DMS114 treated with DMSO at 0.1 percent for 48 hours (cell line): ENCODE measurements at regions not wholly inside any gene's neighbourhood (a gene's known extent, or its start where the extent isn't known, plus 50 kb on each side); places are given as distances from the start of the nearest gene placed in this dataset.

Experiments
- DNase-seq: peaks from one replicate; lab custom pipeline; 2025; ENCODE audit not compliant: unreplicated experiment; lab: John Stamatoyannopoulos, UW

DNA sequence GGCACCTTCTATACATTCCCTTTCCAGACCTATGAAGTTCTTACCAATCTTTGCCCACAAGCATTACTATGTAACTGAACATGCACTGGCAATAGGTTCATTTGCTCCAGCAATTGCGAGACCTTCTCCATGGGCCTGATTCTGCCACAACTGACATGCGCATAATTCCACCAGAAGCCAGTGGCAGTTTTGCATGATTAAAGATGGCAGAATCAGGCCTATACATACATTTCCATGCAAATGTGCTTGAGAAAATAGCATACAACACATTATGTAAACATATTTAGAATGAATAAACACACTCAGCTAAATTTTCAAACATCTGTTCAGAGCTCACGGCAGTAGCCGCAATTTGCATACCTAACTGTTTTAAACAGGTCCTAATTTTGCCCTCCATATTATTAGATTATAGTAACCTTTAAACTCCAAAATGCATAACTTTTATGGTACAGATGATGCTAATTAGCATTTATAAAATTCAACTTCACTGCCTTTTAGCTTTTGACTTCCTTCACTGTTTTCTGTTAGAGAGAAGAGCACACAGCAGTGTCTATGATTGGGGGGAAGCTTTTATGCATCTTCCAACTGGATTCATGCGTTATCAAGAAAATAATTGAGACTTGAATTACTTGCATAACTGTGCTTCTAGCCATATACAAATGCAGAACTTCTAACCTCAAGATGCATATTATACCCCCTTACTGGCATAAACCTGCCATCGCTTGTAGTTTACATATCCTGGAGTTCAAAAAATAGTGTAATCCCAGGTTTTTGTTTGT is 155.3 kb upstream of the CDH19 start:
- DNase-seq = no peak

DNA sequence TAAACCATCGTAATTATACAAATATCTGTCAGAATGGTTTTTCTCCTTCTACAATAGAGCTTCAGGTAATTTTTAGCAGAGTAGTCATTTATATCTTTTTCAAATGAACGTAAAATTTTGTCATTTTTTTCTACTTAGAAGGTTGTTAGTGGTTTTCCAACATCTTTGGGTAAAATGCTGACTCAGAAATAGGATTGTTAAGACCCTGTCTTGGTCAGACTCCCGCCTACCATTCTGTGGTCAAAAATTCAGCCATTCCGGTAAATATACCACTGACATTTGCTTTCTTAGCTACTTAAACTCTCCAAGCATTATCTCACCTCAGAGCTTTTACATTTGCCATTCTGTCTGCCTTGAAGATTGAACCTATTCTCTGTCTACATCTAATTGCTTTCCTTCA is 154.1 kb upstream of the CDH19 start:
- DNase-seq = no peak

DNA sequence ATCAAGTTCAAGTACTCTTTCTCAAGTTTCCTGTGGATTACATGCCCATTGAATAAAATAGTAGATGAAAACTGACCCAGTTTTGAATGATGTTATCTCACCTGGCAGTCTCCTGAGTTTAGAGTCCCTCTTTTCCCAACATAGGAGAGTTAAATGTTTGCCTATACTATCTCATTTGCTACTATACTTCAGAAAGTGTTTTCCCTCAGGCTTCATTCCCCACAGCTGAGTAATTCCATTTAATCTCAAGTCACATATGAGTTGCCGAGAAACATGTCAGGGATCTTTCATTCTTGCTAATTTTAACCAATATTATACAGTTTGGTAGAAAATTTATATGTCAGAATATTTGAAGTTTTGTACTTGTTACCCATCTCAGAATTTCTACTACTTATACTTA is 150.4 kb upstream of the CDH19 start:
- DNase-seq = no peak

DNA sequence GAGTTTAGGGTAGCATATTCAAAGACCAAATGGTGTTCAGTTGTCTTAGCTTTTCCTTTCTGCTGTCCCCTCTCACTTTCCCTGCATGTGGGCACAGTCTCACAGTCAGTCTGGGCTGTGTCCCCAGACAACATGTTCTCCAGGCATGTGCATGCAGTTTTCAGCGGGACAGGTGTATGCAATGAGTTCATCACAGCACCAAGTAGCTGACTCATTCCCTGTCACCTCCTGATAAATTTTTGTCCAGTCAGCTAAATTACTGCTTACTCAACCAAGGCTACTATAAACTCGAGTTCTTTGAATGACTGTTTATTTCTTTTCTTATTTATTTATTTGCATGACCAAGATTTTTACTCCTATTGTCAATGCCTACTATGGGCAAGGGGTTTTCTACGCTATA is 148.8 kb upstream of the CDH19 start:
- no peak for DNase-seq

DNA sequence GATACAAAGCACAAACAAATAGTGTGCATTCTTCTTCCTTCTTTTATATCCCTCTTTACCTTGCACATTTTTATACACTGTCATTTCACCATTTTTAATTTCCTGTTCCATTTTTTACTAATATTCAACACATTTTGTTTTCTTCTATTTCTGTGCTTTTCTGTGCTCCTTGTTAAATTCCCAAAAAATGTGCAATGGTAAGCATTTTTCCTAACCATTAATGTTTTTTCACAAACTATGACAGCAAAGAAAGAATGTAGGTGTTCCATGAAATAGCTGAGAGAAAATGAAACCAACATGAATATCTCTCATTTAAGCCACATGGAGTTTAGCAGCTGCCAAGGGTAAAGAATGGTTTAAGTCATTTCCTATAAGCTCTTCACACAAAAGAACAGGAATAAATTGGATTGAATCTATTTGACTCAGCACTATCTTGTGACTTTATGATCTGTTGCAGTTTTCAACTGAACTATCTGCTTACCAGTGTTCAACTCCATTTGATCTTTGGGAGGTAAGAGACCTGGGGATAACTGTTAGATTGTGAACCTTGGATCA is 145.7 kb upstream of the CDH19 start:
- DNase-seq = no peak

DNA sequence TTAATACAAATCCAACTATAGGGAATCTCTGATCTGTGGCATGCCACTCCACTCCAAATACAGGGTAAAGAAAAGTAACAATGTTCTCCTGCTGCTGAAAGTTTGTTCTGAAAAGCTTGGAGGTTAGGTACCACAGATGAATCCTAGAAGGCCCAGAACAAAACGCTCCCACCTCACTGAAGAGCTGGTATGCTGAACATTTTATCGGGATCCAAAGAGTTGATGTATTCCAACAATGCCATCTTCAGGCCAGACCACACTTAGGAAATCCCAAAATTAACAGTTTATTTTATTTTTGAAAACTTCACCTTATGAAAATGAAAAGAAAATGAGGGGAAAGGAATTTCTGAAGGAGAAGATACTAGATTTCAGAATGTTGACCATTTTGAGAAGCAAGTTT is 145.1 kb upstream of the CDH19 start:
- no peak for DNase-seq

DNA sequence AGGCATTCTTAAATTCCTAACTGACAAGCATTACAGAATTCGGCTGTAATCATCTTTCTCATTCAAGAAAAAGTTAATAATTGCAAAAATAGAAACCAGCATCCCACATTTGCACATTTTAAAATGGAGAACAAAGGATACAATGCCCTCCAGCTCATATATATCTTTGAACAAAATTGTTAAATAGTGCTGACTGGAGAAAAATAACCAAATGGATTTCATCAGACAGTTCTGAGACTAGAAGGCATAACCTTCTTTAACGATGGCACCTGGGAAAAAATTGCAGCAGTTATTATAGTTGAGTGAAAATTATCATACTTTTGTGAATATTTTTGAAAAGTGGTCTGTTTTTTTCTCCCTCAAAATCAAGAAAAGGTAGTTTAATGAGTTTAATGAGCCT is 138.9 kb upstream of the CDH19 start:
- no peak for DNase-seq

DNA sequence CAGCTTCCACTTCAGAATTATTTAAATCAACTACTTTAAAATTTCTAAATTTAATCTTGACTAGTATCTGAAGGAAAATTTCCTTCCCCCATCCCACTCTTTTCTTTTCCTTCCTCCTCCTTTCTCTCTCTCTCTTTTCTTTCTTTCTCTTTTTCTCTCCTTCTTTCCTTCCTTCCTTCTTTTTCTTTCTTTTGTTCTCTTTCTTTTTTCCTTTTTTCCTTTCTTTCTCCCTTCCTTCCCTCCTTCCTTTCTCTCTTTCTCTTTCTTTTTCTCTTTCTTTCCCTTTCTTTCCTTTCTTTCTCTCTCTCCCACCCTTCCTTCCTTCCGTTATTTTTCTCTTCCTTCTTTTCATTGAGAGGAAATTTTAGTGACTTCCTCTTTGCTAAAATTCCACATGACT is 132.0 kb upstream of the CDH19 start:
- no peak for DNase-seq

DNA sequence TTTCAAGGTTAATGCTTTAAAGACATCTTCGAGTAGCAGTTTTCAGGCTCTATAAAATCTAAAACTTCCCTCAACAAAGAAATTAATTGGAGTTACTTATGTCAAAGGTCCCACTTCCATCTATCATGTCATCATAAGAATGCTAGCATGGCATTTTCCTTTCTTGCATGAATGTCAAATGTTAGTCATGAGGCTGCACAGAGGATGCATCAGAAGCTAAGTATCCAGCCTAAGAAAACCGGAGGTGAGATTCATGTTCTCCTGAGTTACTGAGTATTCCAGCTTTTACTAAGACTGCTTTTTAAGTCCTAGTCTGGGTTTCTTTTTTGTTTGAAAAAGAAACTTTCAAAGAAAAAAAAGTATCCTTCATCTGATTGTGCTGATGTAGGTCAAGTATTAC is 130.6 kb upstream of the CDH19 start:
- no peak for DNase-seq

DNA sequence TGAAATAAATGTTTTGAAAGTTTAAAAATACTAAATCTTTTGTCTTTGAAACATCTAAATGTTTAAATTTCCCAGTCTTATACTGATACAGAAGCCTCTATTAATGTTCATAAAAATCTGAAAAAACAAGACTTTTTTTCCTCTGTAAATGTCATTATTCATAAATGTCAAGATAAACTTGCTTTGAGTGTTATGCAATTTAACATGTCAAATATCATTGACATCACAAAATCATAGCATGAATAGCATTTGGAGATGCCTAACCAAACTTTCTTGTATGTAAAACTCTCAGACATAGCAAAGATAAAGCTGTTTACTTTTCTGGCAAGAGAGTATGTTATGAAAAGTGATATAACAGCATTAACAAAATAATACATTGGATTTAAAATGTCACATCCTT is 128.0 kb upstream of the CDH19 start:
- DNase-seq = no peak

DNA sequence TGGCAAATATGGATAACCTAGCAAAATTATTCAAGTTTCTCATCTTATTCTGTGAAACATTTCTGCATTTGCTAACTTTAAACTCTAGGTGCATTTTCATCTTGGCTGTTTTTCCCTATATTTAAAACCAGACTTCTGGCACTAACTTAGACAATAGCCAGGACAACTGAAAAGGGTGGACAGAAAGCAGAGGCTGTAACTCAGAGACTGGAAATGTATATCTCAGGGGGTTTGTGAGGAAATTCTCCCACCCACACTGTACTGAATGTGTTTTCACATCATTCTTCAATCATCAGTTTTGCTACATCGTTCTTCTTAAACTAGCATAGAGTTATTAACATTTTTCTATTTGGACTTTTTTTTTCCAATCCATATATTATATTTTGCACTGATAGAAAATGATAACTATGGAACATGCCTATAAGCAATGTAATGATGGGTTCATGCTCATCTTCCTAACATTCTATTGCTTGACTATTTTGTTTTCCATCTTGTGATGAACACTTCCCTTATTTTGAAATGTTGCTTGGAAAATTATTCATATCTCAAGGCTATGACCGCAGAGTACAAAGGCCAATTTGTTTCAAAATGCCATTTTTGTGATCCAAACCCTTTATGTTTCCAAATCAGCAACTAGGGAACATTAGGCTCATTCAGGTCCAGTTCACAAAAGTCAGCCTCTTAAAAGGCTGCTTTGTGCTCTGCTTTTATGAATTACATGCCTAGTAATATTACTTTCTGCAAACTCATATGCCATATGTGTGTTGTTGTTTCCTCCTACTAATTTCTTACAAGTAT is 125.8 kb upstream of the CDH19 start:
- DNase-seq = no peak

DNA sequence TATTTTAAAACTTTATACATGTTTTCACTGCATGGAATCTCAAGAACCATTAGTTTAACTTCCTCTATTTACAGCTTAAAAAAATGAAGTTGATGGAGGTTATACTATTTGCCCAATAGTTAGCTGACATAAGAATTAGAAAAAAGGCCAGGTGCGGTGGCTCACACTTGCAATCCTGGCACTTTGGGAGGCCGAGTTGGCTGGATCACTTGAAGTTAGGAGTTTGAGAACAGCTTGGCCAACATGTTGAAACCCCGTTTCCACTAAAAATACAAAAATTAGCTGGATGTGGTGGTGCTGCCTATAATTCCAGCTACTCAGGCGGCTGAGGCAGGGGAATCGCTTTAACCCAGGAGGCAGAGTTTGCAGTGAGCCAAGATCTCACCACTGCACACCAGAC is 125.1 kb upstream of the CDH19 start:
- no peak for DNase-seq

DNA sequence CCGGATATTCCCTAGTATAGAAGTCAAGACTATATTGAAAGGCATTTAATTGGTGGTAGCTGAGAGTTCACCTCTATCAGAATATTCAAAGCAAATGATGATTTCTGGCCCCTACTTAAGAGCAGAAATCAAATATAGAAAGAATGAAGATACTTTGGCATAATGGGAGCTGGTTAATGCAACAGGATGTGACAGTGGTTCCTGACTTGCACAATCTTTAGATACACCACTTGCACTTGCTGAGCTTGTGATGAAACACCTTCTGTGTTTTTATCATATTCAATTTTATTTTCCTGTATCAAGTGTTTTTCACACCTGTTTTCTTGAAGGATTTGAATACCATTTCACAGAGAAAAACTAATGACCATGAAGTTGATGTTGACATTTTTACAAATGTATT is 124.1 kb upstream of the CDH19 start:
- DNase-seq = no peak

DNA sequence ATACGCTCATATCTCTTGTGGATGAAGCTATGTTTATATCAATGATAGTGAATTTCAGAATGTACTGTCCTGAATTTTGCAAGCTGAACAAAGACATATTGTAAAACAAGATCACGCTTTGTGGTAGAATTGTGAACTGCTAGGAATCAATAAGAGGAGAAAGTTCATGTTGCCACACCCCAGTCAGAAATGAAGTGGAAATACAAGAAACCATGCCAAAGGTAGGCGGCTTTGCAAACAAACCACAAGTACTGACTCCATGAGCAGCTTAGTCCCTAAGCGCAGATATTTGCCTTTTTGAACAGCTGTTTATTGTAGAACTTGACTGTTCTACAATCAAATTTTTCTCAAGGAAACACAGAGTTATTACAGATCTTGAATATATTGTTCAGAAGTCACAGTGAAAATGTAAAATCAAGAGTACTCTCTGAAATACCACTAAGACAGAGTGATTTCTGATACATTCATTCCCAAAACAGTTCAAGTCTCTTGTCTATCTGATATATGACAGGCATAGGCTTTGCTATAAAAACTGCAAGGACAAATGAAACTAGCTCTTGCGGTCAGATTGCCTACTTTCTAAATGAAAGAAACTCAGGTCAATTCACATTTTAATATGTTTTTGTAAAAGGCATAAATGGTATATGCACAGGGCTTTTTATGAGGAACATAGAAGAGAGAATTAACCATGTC is 120.9 kb upstream of the CDH19 start:
- no peak for DNase-seq

DNA sequence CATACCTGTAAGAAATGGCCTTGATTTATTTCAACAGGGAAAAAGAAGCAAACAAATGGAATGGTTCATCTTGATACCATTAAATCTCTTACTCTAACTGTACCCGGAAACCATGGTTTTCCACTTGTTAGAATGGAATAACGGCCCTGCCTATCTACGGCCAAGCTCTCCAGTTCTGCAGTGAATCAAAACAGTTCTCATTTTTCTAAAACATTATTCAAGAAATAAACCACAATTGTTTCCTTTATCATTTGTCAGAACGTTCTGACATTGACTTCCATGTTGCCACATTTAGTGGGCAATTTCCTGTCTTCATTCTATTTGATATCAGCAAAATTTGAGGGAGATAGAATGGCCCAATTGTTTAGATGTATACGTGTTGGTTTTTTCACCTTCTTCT is 118.8 kb upstream of the CDH19 start:
- DNase-seq = no peak

DNA sequence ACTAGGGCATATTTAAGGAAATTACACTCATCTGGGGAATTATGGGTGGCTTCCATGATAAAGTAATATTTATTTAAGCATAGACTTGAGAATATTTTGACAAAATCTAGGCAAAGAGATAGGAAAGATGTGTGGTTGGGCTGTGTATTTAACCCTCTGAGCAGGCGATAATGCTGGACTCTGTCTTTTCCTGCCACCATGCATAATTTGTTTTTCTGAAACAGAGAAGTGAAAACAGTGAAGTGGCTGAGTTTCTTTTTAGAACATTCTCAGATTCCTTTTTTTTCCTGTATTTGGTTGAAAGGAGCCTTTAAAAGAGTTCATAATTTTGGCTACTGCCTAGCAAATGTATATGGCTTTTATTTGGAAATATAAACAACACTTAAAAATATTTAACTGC is 104.8 kb upstream of the CDH19 start:
- no peak for DNase-seq

DNA sequence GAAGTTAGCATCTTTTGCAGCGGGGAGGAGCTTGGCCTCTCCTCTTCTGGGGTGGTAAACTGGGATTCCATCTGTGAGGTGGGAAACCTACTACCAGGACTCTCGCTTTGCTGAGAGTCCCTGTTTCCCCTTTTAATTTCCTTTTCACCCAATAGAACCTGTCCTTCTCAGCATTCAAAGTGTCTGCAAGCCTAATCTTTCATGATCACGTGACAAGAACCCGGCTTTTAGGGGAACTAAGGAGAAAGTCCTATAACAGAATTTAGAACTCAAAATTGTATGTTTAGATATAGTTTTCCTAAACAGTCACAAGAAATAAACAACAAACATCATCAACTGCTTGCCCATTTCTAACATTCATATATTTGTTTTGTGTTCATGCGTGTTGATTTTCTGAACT is 103.6 kb upstream of the CDH19 start:
- no peak for DNase-seq

DNA sequence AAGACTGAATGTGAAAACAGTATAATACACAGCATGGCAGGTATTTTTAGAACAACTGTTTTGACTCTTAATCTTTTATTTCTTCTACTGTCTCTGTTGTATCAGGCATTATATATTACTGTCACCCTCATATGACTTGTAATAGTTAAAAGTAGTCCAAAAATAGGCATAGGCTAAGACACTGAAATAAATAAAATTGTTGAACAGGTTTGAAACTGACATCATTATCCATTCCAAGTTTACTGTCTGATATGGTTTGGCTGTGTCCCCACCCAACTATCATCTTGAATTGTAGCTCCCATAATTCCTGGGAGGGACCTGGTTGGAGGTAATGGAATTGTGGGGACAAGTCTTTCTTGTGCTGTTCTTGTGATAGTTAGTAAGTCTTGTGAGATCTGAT is 91.4 kb upstream of the CDH19 start:
- no peak for DNase-seq

DNA sequence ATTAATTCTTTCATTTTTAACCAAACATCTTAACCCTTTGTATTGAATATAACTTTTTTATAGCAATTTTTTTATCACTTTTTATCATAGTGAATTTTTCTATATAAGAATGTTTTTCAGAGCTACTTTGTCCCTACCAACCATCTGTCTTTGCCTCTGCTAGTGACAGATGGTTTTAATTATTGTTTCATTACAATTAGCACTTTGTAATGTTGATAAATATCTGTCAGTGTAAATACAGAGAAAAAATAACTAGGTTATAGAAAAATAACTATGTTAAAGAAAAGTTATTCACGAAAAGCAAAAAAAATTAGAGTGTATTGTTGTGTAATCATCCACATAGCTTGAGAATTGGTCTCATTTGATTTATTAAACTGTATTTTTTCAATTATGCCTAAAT is 91.0 kb upstream of the CDH19 start:
- DNase-seq = no peak

DNA sequence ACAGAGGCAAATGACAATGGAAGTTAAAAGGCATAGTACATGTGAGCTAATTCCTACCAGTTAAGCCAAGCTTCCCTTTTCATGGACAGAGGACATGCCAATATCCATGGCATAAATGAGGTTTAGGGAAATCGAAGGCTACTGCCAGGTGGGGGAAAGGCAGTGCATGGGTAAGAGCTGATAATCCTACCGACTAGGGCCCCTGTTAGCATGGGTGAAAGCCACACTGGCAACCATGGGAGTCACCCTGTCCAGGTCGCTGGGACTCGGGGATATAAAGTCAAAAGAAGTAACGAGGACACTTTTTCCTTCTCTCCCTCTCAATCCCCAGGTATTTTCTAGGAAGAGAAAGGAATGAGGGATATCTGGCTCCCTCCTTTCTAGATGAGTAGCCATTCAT is 83.7 kb upstream of the CDH19 start:
- DNase-seq = no peak

DNA sequence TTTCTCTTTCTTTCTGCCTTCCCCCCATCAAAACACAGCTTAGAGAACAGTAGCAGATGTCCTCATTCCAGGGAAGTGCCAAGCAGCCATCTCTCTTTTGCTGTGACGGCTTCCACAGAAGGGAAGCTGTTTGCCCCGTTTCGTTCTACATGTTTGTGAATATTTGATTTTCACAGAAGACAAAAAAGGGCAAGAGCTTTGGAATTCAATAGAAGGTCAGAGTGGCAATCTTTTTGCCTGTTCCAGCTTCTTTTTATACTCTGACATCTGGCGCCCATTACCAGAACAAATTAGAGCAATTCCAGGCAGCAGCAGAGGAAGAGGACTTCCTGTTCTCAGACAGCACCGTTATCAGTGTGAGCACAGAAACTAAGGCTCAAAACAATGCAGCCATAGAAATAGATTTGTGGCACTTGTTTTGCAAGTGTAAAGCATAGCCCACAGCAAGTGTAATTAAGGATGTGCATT is 79.0 kb upstream of the CDH19 start:
- DNase-seq = no peak

DNA sequence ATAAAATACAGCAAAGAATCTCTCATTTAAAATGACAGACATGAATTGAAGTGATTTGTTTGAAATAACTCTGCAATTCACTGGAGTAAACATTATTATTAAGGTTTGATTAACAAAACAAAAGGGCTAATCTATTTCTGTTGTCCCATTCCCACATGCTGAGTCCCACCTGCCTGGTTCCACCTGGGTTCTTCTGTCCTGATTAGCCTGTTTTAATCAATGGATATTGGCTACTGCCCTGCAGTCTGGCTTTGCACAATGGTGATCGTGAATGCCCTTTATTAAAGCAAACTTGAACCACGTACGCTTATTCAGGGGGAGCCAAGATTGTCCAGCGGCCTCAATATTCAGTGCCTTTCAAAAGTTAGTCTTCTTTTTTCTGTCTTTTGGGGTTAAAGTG is 72.8 kb upstream of the CDH19 start:
- no peak for DNase-seq
